Fibroblast of lung (primary cell): ENCODE measurements at regions not wholly inside any gene's neighbourhood (a gene's known extent, or its start where the extent isn't known, plus 50 kb on each side); places are given as distances from the start of the nearest gene placed in this dataset.

Experiments used
- DNase-seq, 2 donors: peaks; one replicate each; pipeline versions ENCODE4 v3.0.0 to v3.0.0-alpha.2; 2010; ENCODE audit warnings: low read depth in 2 of 2
- H2AFZ ChIP-seq: 2 replicates; pipeline ENCODE4 v1.5.1; 2012; ENCODE audit warnings: low read length, control low read depth, inconsistent platforms
- H3K27ac ChIP-seq: 2 replicates; pipeline ENCODE4 v1.5.1; 2011; ENCODE audit warnings: low read length, control low read depth; ENCODE audit not compliant: insufficient read depth
- H3K27me3 ChIP-seq: 2 replicates; pipeline ENCODE4 v1.5.1; 2011; ENCODE audit warnings: mild to moderate bottlenecking, low read length; ENCODE audit not compliant: control insufficient read depth, insufficient read depth
- H3K36me3 ChIP-seq: 2 replicates; pipeline ENCODE4 v1.5.1; 2011; ENCODE audit warnings: low read length; ENCODE audit not compliant: control insufficient read depth, insufficient read depth
- H3K4me1 ChIP-seq: 2 replicates; pipeline ENCODE4 v1.5.1; 2011; ENCODE audit warnings: low read length; ENCODE audit not compliant: control insufficient read depth, insufficient read depth; ENCODE audit errors: extremely low read depth
- H3K4me2 ChIP-seq: 2 replicates; pipeline ENCODE4 v1.5.1; 2011; ENCODE audit warnings: low read length, control low read depth; ENCODE audit not compliant: insufficient read depth; ENCODE audit errors: extremely low read depth
- H3K4me3 ChIP-seq, 4 experiments: fragments of 200-600 bp in 1 of 4; sonication (generic) in 1 of 4; replicated peaks in 1 of 4; 2 replicates each; pipeline ENCODE4 v1.5.1; 2011 to 2016; ENCODE audit warnings: low read length in 4 of 4, low read depth in 3 of 4, mild to moderate bottlenecking in 3 of 4, control low read depth in 2 of 4, inconsistent platforms in 1 of 4, mixed read lengths in 1 of 4; ENCODE audit not compliant: insufficient read depth in 1 of 4; ENCODE audit errors: control extremely low read depth in 1 of 4
- H3K79me2 ChIP-seq: 2 replicates; pipeline ENCODE4 v1.5.1; 2012; ENCODE audit warnings: mild to moderate bottlenecking, low read length, inconsistent platforms; ENCODE audit not compliant: control insufficient read depth, insufficient read depth
- H3K9ac ChIP-seq: 2 replicates; pipeline ENCODE4 v1.5.1; 2011; ENCODE audit warnings: mild to moderate bottlenecking, low read length, control low read depth; ENCODE audit not compliant: insufficient read depth
- H3K9me3 ChIP-seq: 2 replicates; pipeline ENCODE4 v1.5.1; 2012; ENCODE audit warnings: low read depth, low read length; ENCODE audit not compliant: control insufficient read depth, insufficient read depth
- H4K20me1 ChIP-seq: 2 replicates; pipeline ENCODE4 v1.5.1; 2011; ENCODE audit warnings: low read length; ENCODE audit not compliant: control insufficient read depth, insufficient read depth; ENCODE audit errors: extremely low read depth
- CTCF ChIP-seq, 2 donors: IDR thresholded peaks in 1 of 2; conservative IDR thresholded peaks in 1 of 2; 1 replicate in 1 of 2; 2 replicates in 1 of 2; pipeline ENCODE4 v1.5.1; 2011 to 2012; ENCODE audit warnings: low read length in 2 of 2, control low read depth in 1 of 2, inconsistent platforms in 1 of 2, low read depth in 1 of 2, mild to moderate bottlenecking in 1 of 2
- EZH2 ChIP-seq: IDR thresholded peaks from 2 replicates; pipeline ENCODE4 v1.5.1; 2012; ENCODE audit warnings: low read length, control low read depth, mild to moderate bottlenecking; ENCODE audit errors: missing control alignments

- Histone ChIP-seq H3K9ac (no peak overlapping the region), H3K36me3 (no peaks in the 10 kb centered on the region), H3K4me3 (no peak overlapping the region), H3K4me2 (no peak overlapping the region), H3K4me1 (no peaks in the 10 kb centered on the region), H3K27ac (no peak overlapping the region), H2AFZ (no peak overlapping the region), H4K20me1 (no peaks in the 10 kb centered on the region), H3K79me2 (no peaks in the 10 kb centered on the region), H3K9me3 (no peaks in the 10 kb centered on the region), H3K27me3 (no peaks in the 10 kb centered on the region)
- DNase-seq = peak in 1 of 2 donors; percentile 35
- TF ChIP-seq EZH2 = no peak
- TF ChIP-seq CTCF (conservative IDR thresholded peaks at IDR 0.05 in 1 of 2, IDR thresholded peaks at IDR 0.05 in 1 of 2; ENCODE audit: low read depth in 1 of 2, low read length in 2 of 2) = no peak
Observed at GRCh38 chr2:67462738-67463496, 65.8 kb downstream of the ETAA1 start.

GRCh38 chr2:67463810-67464209 is 66.7 kb downstream of the ETAA1 start:
- TF ChIP-seq EZH2 = no peak
- TF ChIP-seq CTCF (conservative IDR thresholded peaks at IDR 0.05 in 1 of 2, IDR thresholded peaks at IDR 0.05 in 1 of 2; ENCODE audit: low read depth in 1 of 2, low read length in 2 of 2) = no peak
- H3K4me2 ChIP-seq = no peak overlapping the region
- no peaks in the 10 kb centered on the region for H4K20me1 ChIP-seq
- H3K9me3 ChIP-seq = no peaks in the 10 kb centered on the region
- H3K27me3 ChIP-seq = no peaks in the 10 kb centered on the region
- H3K36me3 ChIP-seq = no peaks in the 10 kb centered on the region
- H3K9ac ChIP-seq = no peak overlapping the region
- no peaks in the 10 kb centered on the region for H3K4me1 ChIP-seq
- H3K27ac ChIP-seq = no peak overlapping the region
- H2AFZ ChIP-seq = no peak overlapping the region
- H3K4me3 ChIP-seq = no peak overlapping the region
- H3K79me2 ChIP-seq = no peaks in the 10 kb centered on the region
- peak; percentile 51 to 92 for DNase-seq

- H3K79me2 ChIP-seq = no peaks in the 10 kb centered on the region
- H3K27me3 ChIP-seq = no peaks in the 10 kb centered on the region
- no peak overlapping the region for H2AFZ ChIP-seq
- H3K36me3 ChIP-seq = no peaks in the 10 kb centered on the region
- no peak overlapping the region for H3K4me3 ChIP-seq
- no peak for TF ChIP-seq EZH2
- no peak for TF ChIP-seq CTCF (conservative IDR thresholded peaks at IDR 0.05 in 1 of 2, IDR thresholded peaks at IDR 0.05 in 1 of 2; ENCODE audit: low read depth in 1 of 2, low read length in 2 of 2)
- H3K9me3 ChIP-seq = no peaks in the 10 kb centered on the region
- no peak overlapping the region for H3K9ac ChIP-seq
- H3K4me2 ChIP-seq = no peak overlapping the region
- H3K27ac ChIP-seq = no peak overlapping the region
- no peak for DNase-seq
- no peaks in the 10 kb centered on the region for H3K4me1 ChIP-seq
- no peaks in the 10 kb centered on the region for H4K20me1 ChIP-seq
Observed at GRCh38 chr2:67465623-67466022, 68.5 kb downstream of the ETAA1 start.
